ENCODE measurements at regions not wholly inside any gene's neighbourhood (a gene's known extent, or its start where the extent isn't known, plus 50 kb on each side); places are given as distances from the start of the nearest gene placed in this dataset.
"Not testable (repeated sequence)": the region's sequence is repeated elsewhere in the genome, so short reads cannot be mapped to it uniquely, and the experiment has no call there.

- no peak for FAIRE-seq
Measured at GRCh38 chr16:59121411-59122261, 387.5 kb upstream of the GOT2 start.

GRCh38 chr16:59116744-59117143, 382.6 kb upstream of the GOT2 start:
- no peak for FAIRE-seq

DNA sequence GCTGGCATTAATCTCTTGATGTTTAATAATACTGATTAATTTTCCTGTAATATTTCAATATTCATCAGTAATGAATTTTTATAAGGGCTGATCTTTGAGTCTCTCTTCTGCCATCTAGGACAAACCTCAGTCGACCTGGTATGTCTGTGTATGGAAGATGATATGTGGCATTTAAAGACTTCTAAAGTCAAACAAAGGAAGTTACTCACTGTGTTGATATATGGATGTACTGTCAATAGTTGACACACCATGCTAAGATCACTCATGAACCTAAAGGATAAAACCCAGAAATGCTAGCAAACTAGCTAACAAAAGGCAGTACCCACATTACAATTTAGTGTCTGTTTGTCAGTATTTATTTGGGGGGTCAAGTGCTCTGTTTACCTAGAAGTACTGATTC, 380.7 kb upstream of the GOT2 start:
- no peak for FAIRE-seq

DNA sequence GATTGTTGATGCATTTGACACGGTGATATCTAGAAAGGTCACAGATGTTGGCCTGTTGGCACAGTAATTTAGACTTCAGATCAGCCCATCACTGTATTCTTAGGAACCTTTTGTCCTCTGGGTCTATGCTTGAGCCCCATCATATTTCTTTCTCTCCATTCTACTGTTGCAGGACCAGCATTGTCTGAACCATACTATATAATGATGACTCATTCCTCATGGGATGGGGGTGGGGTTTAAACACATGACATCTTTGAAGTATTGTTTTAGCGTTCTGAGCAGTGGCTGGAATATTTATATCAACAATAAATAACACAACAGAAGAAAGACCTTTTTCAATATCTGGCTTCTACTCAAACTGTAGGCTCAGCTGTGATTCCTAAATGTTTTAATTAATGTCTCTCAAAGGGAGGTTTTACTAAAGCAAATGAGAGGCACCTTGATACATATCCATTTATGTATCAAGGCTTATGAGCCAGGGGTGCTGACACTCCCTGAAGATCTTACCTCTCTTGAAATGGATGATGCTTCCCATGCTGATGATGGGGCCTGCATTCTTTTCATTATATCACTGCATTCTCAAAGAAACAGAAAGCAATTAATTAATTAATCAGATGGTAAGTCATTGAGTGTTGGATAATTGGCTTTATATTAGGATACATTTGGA, 379.0 kb upstream of the GOT2 start:
- FAIRE-seq: no peak

GRCh38 chr16:59111280-59111679, 377.2 kb upstream of the GOT2 start:
- FAIRE-seq: no peak

- FAIRE-seq: no peak
Measured at GRCh38 chr16:59108374-59108773, 374.3 kb upstream of the GOT2 start.

DNA sequence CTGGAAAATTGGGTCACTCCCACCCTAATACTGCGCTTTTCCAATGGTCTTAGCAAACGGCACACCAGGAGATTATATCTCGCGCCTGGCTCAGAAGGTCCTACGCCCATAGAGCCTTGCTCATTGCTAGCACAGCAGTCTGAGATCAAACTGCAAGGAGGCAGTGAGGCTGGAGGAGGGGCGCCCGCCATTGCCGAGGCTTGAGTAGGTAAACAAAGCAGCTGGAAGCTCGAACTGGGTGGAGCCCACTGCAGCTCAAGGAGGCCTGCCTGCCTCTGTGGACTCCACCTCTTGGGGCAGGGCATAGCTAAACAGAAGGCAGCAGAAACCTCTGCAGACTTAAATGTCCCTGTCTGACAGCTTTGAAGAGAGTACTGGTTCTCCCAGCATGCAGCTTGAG, 362.6 kb upstream of the GOT2 start:
- FAIRE-seq: not testable (repeated sequence)

GRCh38 chr16:59090541-59090940, 356.4 kb upstream of the GOT2 start:
- no peak for FAIRE-seq

GRCh38 chr16:59088431-59088830, 354.3 kb upstream of the GOT2 start:
- no peak for FAIRE-seq

DNA sequence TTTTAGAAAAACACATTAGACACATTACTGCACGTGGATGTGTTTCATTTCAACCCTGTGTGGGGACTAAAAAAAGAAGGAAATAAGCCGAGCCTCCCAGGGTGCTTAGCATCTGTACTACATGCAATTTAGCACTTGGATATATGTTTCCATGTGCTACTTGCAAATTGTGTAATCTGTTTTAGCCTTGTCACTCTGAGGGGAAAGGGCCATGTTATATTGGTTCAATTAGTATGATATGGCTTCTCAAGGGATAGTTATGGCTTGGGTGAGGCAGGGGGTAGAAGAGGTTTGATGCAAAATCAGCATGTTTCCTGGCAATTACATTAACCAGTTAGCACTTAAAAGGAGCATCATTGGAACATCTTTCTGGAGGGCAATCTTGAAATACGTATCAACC, 353.5 kb upstream of the GOT2 start:
- FAIRE-seq: no peak

DNA sequence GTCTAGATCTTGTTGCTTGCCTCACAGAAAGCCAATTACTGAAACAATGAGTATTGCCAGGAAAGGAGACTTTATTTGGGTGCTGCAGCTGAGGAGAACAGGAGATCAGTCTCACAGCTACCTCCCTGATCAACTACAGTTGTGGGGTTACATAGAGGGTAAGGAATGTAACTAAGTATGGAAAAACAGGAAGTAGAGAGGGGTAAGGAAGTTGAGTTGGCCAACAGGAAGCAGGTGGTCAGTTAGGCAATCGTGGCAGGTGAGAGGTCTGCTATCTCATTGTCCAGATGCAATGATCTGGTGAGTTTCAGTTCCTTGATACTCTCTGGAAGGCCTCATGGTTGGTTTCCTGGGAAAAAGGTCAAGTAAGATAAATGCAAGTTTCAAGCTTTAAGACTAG, 333.1 kb upstream of the GOT2 start:
- no peak for FAIRE-seq

GRCh38 chr16:59060207-59060606, 326.1 kb upstream of the GOT2 start:
- no peak for FAIRE-seq

DNA sequence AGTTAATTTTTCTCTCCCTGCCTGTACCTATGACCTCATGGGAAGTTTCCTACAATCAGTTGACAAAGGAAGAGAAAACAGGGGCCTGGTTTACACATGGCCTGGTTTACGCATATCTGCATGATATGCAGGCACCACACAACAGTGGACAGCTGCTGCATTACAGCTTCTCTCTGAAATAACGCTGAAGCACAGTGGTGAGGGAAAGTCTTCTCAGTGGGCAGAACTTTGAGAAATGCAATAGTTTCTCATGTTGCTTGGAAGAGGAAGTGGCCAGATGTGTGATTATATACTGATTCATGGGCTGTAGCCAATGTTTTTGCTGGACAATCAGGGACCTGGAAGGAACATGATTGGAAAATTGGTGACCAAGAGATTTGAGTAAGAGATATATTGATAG, 324.1 kb upstream of the GOT2 start:
- no peak for FAIRE-seq

- no peak for FAIRE-seq
Measured at GRCh38 chr16:59053911-59054310, 319.8 kb upstream of the GOT2 start.

DNA sequence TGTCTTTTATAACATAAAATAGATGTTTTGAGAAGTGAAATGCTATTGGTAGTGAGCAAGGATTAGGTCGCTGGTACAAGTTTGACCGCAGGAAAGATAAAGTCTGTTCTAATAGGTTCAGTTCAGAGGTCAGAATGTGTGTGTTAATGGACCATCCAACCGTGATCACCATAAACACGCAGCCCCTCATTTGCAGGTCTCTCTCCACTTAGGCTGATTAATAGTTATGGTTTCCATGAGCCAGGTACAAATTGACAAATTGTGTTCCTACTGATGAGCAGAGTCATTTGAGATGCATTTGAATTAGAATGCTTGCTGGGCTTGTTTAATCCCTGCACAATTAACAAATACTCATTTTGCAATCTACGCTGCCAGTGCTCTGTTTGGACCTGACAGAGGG, 318.1 kb upstream of the GOT2 start:
- no peak for FAIRE-seq

GRCh38 chr16:59048876-59049275, 314.8 kb upstream of the GOT2 start:
- FAIRE-seq: no peak

DNA sequence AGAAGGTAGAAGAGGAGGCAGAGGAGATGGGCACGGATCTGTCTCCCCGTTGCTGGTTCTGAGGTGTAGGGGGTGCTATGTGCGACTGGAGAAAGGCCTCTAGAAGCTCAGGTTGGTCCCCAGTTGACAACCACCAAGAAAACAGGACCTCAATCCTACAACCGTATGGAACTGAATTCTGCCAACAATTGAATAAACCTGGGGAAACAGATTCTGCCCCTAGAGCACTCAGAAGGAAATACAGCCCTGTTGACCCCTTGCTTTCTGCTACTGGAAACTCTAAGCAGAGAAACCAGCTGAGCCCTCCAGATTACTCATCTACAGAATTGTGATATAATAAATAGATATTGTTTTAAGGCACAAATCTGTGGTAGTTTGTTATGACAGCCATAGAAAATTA, 313.0 kb upstream of the GOT2 start:
- no peak for FAIRE-seq

DNA sequence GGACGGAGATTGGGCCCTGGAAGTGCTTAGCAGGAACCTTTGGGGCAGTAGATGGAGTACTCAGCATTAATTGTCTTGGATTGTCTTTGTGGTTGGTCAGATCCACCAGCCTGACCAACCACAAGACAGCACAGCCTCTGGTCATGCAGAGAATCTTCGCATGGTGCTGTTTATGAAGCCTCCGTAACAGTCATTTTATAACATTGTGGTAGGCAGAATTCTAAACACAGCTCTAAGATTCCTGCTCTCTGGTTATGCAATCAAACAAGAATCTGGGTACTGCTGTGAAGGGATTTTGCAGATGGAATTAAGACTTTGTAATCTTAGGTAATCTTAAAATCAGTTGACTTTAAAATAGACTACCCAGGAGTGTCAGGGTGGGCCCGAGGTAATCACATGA, 312.2 kb upstream of the GOT2 start:
- FAIRE-seq: no peak

- FAIRE-seq: no peak
Measured at GRCh38 chr16:59045501-59045900, 311.4 kb upstream of the GOT2 start.

DNA sequence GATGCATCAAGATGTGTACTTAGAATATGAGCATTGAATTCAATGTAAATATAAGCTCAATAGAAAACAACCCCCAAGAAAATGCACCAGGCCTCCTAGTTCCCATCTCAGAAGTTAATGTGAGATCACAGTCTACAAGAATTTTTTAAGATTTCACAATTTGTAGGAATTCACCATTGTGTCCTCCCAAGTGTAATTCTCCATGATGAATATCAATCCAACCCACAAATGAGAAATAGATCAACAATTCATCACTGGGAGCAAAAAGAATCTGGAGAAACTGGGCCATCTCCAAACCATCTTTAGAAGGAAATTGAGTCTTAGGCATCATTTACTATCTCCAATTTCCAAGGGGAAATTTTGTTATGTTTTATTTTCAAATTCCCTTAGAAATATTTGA, 310.5 kb upstream of the GOT2 start:
- FAIRE-seq: no peak

DNA sequence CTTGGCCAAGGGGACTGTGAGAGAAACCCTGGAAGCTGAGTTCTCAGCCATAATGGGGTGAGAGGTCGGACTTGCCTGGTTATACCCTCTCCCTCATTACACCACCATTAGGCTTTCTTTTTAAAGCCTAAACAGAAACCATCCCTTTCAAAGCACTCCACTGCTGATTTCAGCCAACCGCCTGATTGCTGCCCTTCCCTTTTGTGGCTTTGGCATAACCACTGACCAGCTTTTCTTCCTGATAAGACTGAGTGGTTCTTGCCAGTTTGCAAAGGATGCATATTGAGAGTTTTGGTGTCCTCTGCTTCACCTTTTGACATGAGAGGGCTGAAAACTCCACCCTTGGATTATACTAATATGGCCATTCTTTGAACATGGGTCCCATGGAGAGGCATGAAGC, 308.2 kb upstream of the GOT2 start:
- no peak for FAIRE-seq

DNA sequence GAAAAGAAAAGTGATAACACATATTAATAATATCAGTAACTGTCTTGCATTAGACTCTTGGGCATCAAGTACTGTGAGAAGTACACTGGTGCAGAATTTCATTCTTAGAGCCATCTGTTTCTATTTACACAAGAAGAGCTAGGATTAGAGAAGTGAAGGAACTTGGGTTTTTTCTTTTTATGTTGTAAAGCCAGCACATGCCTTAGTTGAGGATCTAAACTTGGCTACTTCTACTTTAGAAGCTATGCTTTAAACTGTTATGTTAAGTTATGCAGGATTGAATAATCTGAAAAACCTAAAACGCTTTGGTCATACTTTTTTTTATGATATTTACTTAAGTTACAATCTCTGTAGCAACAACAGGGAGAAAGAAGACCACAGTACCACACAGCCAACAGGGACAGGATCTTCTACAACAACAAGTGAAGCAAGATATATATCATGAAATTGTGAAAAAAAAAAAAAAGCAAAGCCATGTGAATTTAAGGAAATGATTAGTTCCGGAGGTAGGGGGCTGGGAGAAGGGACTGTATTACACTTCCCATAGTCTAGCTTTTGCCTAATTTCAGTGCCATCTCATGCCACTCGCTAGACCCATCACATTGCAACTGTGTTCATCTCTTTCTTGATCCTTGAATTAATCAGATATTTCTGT, 305.1 kb upstream of the GOT2 start:
- no peak for FAIRE-seq

GRCh38 chr16:59030923-59031485, 296.9 kb upstream of the GOT2 start:
- FAIRE-seq: no peak

- FAIRE-seq: no peak
Measured at GRCh38 chr16:59021751-59022150, 287.6 kb upstream of the GOT2 start.
